Mesenchymal stem cell (in vitro differentiated cells and primary cell): ENCODE measurements at regions not wholly inside any gene's neighbourhood (a gene's known extent, or its start where the extent isn't known, plus 50 kb on each side); places are given as distances from the start of the nearest gene placed in this dataset.

Source experiments
- DNase-seq: peaks from one replicate; pipeline ENCODE4 v3.0.0-alpha.2; 2013
- H2AFZ ChIP-seq: one replicate; pipeline ENCODE4 v1.6.1; 2013; ENCODE audit warnings: low read depth, mild to moderate bottlenecking, control low read depth, inconsistent platforms, low read length, moderate library complexity
- H2AK5ac ChIP-seq: 2 replicates; pipeline ENCODE4 v1.6.1; 2013; ENCODE audit warnings: low read length, moderate library complexity, mild to moderate bottlenecking, inconsistent platforms; ENCODE audit not compliant: severe bottlenecking
- H2BK120ac ChIP-seq: one replicate; pipeline ENCODE4 v1.6.1; 2013; ENCODE audit warnings: low read depth, mild to moderate bottlenecking, inconsistent platforms, low read length, moderate library complexity
- H2BK12ac ChIP-seq, 2 experiments: one replicate each; pipeline ENCODE4 v1.6.1; 2013; ENCODE audit warnings: inconsistent platforms in 2 of 2, low read length in 2 of 2, mild to moderate bottlenecking in 2 of 2, moderate library complexity in 2 of 2, control low read depth in 1 of 2
- H2BK15ac ChIP-seq: one replicate; pipeline ENCODE4 v1.6.1; 2013; ENCODE audit warnings: mild to moderate bottlenecking, low read depth, inconsistent platforms; ENCODE audit not compliant: poor library complexity, severe bottlenecking
- H2BK5ac ChIP-seq: 2 replicates; pipeline ENCODE4 v1.6.1; 2013; ENCODE audit warnings: low read depth, mild to moderate bottlenecking, low read length, control low read depth, inconsistent platforms; ENCODE audit not compliant: poor library complexity, severe bottlenecking
- H3K14ac ChIP-seq, 2 experiments: one replicate each; pipeline ENCODE4 v1.6.1; 2013; ENCODE audit warnings: inconsistent platforms in 2 of 2, low read length in 2 of 2, control low read depth in 1 of 2, mild to moderate bottlenecking in 1 of 2, moderate library complexity in 1 of 2
- H3K18ac ChIP-seq, 2 experiments: one replicate each; pipeline ENCODE4 v1.6.1; 2013; ENCODE audit warnings: inconsistent platforms in 2 of 2, low read length in 2 of 2, control low read depth in 1 of 2, low read depth in 1 of 2, mild to moderate bottlenecking in 1 of 2
- H3K23ac ChIP-seq, 2 experiments: one replicate each; pipeline ENCODE4 v1.6.1; 2013; ENCODE audit warnings: inconsistent platforms in 2 of 2, low read length in 2 of 2, mild to moderate bottlenecking in 2 of 2, moderate library complexity in 2 of 2, control low read depth in 1 of 2
- H3K27ac ChIP-seq: 2 replicates; pipeline ENCODE4 v1.5.1; 2013; ENCODE audit warnings: mild to moderate bottlenecking, moderate library complexity, low read length, control low read depth, inconsistent platforms; ENCODE audit not compliant: poor library complexity, severe bottlenecking
- H3K27me3 ChIP-seq, 2 experiments: 2 replicates each; pipeline versions ENCODE4 v1.6.1 to v1.7.0; 2013; ENCODE audit warnings: low read length in 2 of 2, mild to moderate bottlenecking in 2 of 2, moderate library complexity in 2 of 2, control low read depth in 1 of 2, inconsistent platforms in 1 of 2; ENCODE audit not compliant: control insufficient read depth in 1 of 2, insufficient read depth in 1 of 2
- H3K36me3 ChIP-seq, 2 experiments: 2 replicates each; pipeline versions ENCODE4 v1.6.1 to v1.7.0; 2013; ENCODE audit warnings: low read length in 2 of 2, control low read depth in 1 of 2, inconsistent platforms in 1 of 2, low read depth in 1 of 2, mild to moderate bottlenecking in 1 of 2; ENCODE audit not compliant: insufficient read depth in 2 of 2, control insufficient read depth in 1 of 2
- H3K4ac ChIP-seq, 2 experiments: one replicate each; pipeline ENCODE4 v1.6.1; 2013; ENCODE audit warnings: inconsistent platforms in 2 of 2, low read length in 2 of 2, mild to moderate bottlenecking in 2 of 2, moderate library complexity in 2 of 2, control low read depth in 1 of 2, low read depth in 1 of 2
- H3K4me1 ChIP-seq: 2 replicates; pipeline ENCODE4 v1.6.1; 2013; ENCODE audit warnings: low read depth, low read length, control low read depth; ENCODE audit not compliant: control insufficient read depth, insufficient read depth
- H3K4me2 ChIP-seq: 2 replicates; pipeline ENCODE4 v1.6.1; 2013; ENCODE audit warnings: low read length, mild to moderate bottlenecking, inconsistent platforms; ENCODE audit not compliant: poor library complexity, severe bottlenecking
- H3K4me3 ChIP-seq, 2 experiments: 2 replicates each; pipeline versions ENCODE4 v1.5.1 to v1.7.0; 2013; ENCODE audit warnings: low read length in 2 of 2, mild to moderate bottlenecking in 2 of 2, control low read depth in 1 of 2, low read depth in 1 of 2; ENCODE audit not compliant: insufficient read depth in 1 of 2
- H3K79me1 ChIP-seq: replicated peaks from 2 replicates; pipeline ENCODE4 v1.6.1; 2013; ENCODE audit warnings: mild to moderate bottlenecking, control low read depth, low read length, inconsistent platforms; ENCODE audit not compliant: poor library complexity, severe bottlenecking
- H3K9ac ChIP-seq: 2 replicates; pipeline ENCODE4 v1.7.0; 2013; ENCODE audit warnings: mild to moderate bottlenecking, low read length, moderate library complexity
- H3K9me3 ChIP-seq: 2 replicates; pipeline ENCODE4 v1.7.0; 2013; ENCODE audit warnings: mild to moderate bottlenecking, low read length; ENCODE audit not compliant: control insufficient read depth
- H4K8ac ChIP-seq: one replicate; pipeline ENCODE4 v1.6.1; 2013; ENCODE audit warnings: inconsistent platforms, mild to moderate bottlenecking, low read length, moderate library complexity
- H4K91ac ChIP-seq: one replicate; pipeline ENCODE4 v1.6.1; 2013; ENCODE audit warnings: mild to moderate bottlenecking, low read length, inconsistent platforms
- WGBS: methylation state at CpG from one replicate; pipeline ENCODE4 v1.1.7; 2013; ENCODE audit warnings: mixed read lengths; 5-methylcytosine and 5-hydroxymethylcytosine counted together

- no peak overlapping the region for H3K14ac ChIP-seq
- H3K9me3 ChIP-seq, result no peaks in the 10 kb centered on the region
- H4K91ac ChIP-seq, result no peak overlapping the region
Measured at GRCh38 chr9:115717298-115717697, 436.3 kb upstream of the PAPPA start.

GRCh38 chr9:115717711-115718173 is 435.8 kb upstream of the PAPPA start:
- 27% methylated on average over 1 of the region's 1 CpG for WGBS
- Histone ChIP-seq H2BK120ac (no peak overlapping the region), H3K27ac (peak overlapping the region; percentile 92), H3K4me3 (no peak overlapping the region), H2AK5ac (no peak overlapping the region), H4K8ac (no peak overlapping the region), H2AFZ (no peak overlapping the region), H3K4ac (no peak overlapping the region), H3K27me3 (no peaks in the 10 kb centered on the region), H3K9me3 (no peaks in the 10 kb centered on the region), H3K4me1 (peaks cover 1% of the 10 kb centered on the region), H3K14ac (no peak overlapping the region), H3K36me3 (no peaks in the 10 kb centered on the region), H2BK15ac (no peak overlapping the region), H3K4me2 (peak overlapping the region; percentile 7), H2BK5ac (no peak overlapping the region), H3K9ac (no peak overlapping the region), H4K91ac (no peak overlapping the region), H2BK12ac (peak overlapping the region in 1 of 2 experiments; percentile 24), H3K23ac (no peak overlapping the region), H3K79me1 (no peaks in the 10 kb centered on the region), H3K18ac (no peak overlapping the region)
- peak; percentile 45 for DNase-seq

More at GRCh38 chr9:115717298-115717697, 436.3 kb upstream of the PAPPA start:
- H3K27me3 ChIP-seq, result no peaks in the 10 kb centered on the region
- no peak overlapping the region for H2BK15ac ChIP-seq
- H3K27ac ChIP-seq, result peak overlapping the region; percentile 61
- H3K79me1 ChIP-seq, result no peaks in the 10 kb centered on the region
- H2BK5ac ChIP-seq, result peak overlapping the region; percentile 53
- peak; percentile 57 for DNase-seq
- H3K4me3 ChIP-seq, result no peak overlapping the region
- H2AK5ac ChIP-seq, result no peak overlapping the region
- no peak overlapping the region for H2AFZ ChIP-seq
- H3K18ac ChIP-seq, result no peak overlapping the region
- H4K8ac ChIP-seq, result no peak overlapping the region
- peaks cover 1% of the 10 kb centered on the region for H3K4me1 ChIP-seq
- no peak overlapping the region for H2BK12ac ChIP-seq
- H3K9ac ChIP-seq, result peak overlapping the region; percentile 9
- no peak overlapping the region for H2BK120ac ChIP-seq
- no peaks in the 10 kb centered on the region for H3K36me3 ChIP-seq
- H3K4me2 ChIP-seq, result no peak overlapping the region
- no peak overlapping the region for H3K23ac ChIP-seq
- H3K4ac ChIP-seq, result no peak overlapping the region

GRCh38 chr9:115730396-115730795 is 423.2 kb upstream of the PAPPA start:
- Histone ChIP-seq H3K9me3 (peaks cover 11% of the 10 kb centered on the region), H3K14ac (no peak overlapping the region), H2AK5ac (no peak overlapping the region), H4K8ac (no peak overlapping the region), H4K91ac (no peak overlapping the region), H3K18ac (no peak overlapping the region), H3K27me3 (no peaks in the 10 kb centered on the region), H3K4me1 (no peaks in the 10 kb centered on the region), H3K27ac (peak overlapping the region; percentile 34), H2BK12ac (peak overlapping the region in 1 of 2 experiments; percentile 77), H2BK120ac (peak overlapping the region; percentile 61), H3K4ac (no peak overlapping the region), H3K36me3 (no peaks in the 10 kb centered on the region), H2BK15ac (no peak overlapping the region), H3K4me2 (no peak overlapping the region), H3K79me1 (no peaks in the 10 kb centered on the region), H3K4me3 (no peak overlapping the region), H2BK5ac (no peak overlapping the region), H3K23ac (no peak overlapping the region), H3K9ac (no peak overlapping the region), H2AFZ (no peak overlapping the region)
- WGBS, result 100% methylated on average over 3 of the region's 4 CpGs
- no peak for DNase-seq

- Histone ChIP-seq H3K4me2 (no peak overlapping the region), H4K91ac (no peak overlapping the region)
- WGBS, result 79% methylated on average over 1 of the region's 1 CpG
Measured at GRCh38 chr9:115730845-115731244, 422.7 kb upstream of the PAPPA start.

More at GRCh38 chr9:115730845-115731244, 422.7 kb upstream of the PAPPA start:
- no peak overlapping the region for H4K8ac ChIP-seq
- H3K18ac ChIP-seq, result no peak overlapping the region
- H3K36me3 ChIP-seq, result no peaks in the 10 kb centered on the region
- no peak overlapping the region for H2BK5ac ChIP-seq
- no peaks in the 10 kb centered on the region for H3K27me3 ChIP-seq
- H2BK120ac ChIP-seq, result peak overlapping the region; percentile 61
- H2AK5ac ChIP-seq, result no peak overlapping the region
- H3K14ac ChIP-seq, result no peak overlapping the region
- no peak overlapping the region for H3K23ac ChIP-seq
- H3K4me1 ChIP-seq, result no peaks in the 10 kb centered on the region
- H2AFZ ChIP-seq, result no peak overlapping the region
- H3K27ac ChIP-seq, result peak overlapping the region; percentile 34
- peaks cover 11% of the 10 kb centered on the region for H3K9me3 ChIP-seq
- no peak overlapping the region for H3K4me3 ChIP-seq
- no peak for DNase-seq
- no peak overlapping the region for H3K4ac ChIP-seq
- peak overlapping the region in 1 of 2 experiments; percentile 77 for H2BK12ac ChIP-seq
- H2BK15ac ChIP-seq, result no peak overlapping the region
- H3K9ac ChIP-seq, result no peak overlapping the region
- no peaks in the 10 kb centered on the region for H3K79me1 ChIP-seq
